ENCODE measurements at regions not wholly inside any gene's neighbourhood (a gene's known extent, or its start where the extent isn't known, plus 50 kb on each side); places are given as distances from the start of the nearest gene placed in this dataset.

DNA sequence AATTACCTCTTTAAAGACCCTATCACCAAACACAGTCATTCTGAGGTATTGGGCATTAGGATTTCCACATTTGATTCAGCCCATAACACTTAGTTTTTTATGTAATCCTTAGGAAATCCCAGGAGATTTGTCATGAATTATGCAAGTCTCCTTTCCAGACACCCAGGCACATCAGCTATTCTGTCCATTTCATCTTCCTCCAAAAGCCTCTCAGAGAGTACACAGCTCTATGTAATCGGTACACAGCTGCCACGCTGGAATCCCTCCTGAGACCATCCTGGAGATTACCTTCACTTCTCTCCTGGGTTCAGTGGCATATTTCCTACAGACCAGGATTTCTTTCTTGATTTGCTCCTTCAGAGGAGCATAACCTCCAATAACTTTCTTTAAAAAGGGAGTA is 2309.8 kb upstream of the WWC1 start:
- TF ChIP-seq CTCF (IDR thresholded peaks at IDR 0.05) (no peak), EP300 (IDR thresholded peaks at IDR 0.05; ENCODE audit: low read depth) (no peak), POLR2AphosphoS5 (IDR thresholded peaks at IDR 0.05) (no peak), POLR2A (IDR thresholded peaks at IDR 0.05) (no peak)

Measured in transverse colon (tissue), 4 donors.